SU-DHL-6 (cell line): ENCODE measurements at regions not wholly inside any gene's neighbourhood (a gene's known extent, or its start where the extent isn't known, plus 50 kb on each side); places are given as distances from the start of the nearest gene placed in this dataset.

Experiments used
- H2AFZ ChIP-seq: fragments of 200-600 bp; sonication (generic); 2 replicates; pipeline ENCODE4 v1.6.1; 2014; ENCODE audit warnings: low read depth, mild to moderate bottlenecking, moderate library complexity, mixed read lengths, antibody characterized with exemption, low read length; ENCODE audit not compliant: severe bottlenecking
- H3F3A ChIP-seq: fragments of 200-600 bp; shearing (Covaris generic); 2 replicates; pipeline ENCODE4 v1.6.0; 2016; ENCODE audit warnings: antibody characterized with exemption, mild to moderate bottlenecking; ENCODE audit not compliant: insufficient read depth
- H3K27ac ChIP-seq: fragments of 200-600 bp; sonication (generic); 2 replicates; pipeline ENCODE4 v1.5.1; 2016; ENCODE audit warnings: low read depth, mild to moderate bottlenecking, low read length, moderate library complexity, mixed read lengths
- H3K27me3 ChIP-seq: fragments of 200-600 bp; sonication (generic), shearing (Covaris generic); 2 replicates; pipeline ENCODE4 v1.6.0; 2014; ENCODE audit warnings: mild to moderate bottlenecking, low read length
- H3K36me3 ChIP-seq: fragments of 200-600 bp; sonication (generic); 2 replicates; pipeline ENCODE4 v1.6.1; 2014; ENCODE audit warnings: mild to moderate bottlenecking, low read length, mixed read lengths
- H3K4me2 ChIP-seq: fragments of 300-600, 200-600 bp; shearing (Covaris generic), sonication (generic); 2 replicates; pipeline ENCODE4 v1.6.0; 2014; ENCODE audit warnings: low read length, low read depth, mild to moderate bottlenecking; ENCODE audit not compliant: poor library complexity, severe bottlenecking
- H3K4me3 ChIP-seq: fragments of 200-600 bp; sonication (generic); 2 replicates; pipeline ENCODE4 v1.5.1; 2014; ENCODE audit warnings: antibody characterized with exemption, low read length, mild to moderate bottlenecking, mixed read lengths; ENCODE audit not compliant: insufficient read depth, poor library complexity, severe bottlenecking
- H3K79me2 ChIP-seq: fragments of 200-600 bp; sonication (generic); 2 replicates; pipeline ENCODE4 v1.6.1; 2014; ENCODE audit warnings: mild to moderate bottlenecking, low read length, moderate library complexity; ENCODE audit not compliant: insufficient read depth
- H3K9ac ChIP-seq: fragments of 200-600 bp; sonication (generic); 2 replicates; pipeline ENCODE4 v1.7.0; 2014; ENCODE audit warnings: mild to moderate bottlenecking, low read length
- H3K9me2 ChIP-seq: fragments of 200-600 bp; sonication (generic); replicated peaks from 2 replicates; pipeline ENCODE4 v1.6.1; 2014; ENCODE audit warnings: low read length; ENCODE audit not compliant: insufficient read depth
- H3K9me3 ChIP-seq: fragments of 200-600 bp; sonication (generic); 2 replicates; pipeline ENCODE4 v1.6.1; 2014; ENCODE audit warnings: low read length, mixed read lengths; ENCODE audit not compliant: insufficient read depth
- H4K20me1 ChIP-seq: fragments of 200-600 bp; sonication (generic); 2 replicates; pipeline ENCODE4 v1.6.1; 2014; ENCODE audit warnings: low read depth, mild to moderate bottlenecking, antibody characterized with exemption, low read length, moderate library complexity, mixed read lengths
- CTCF ChIP-seq: fragments of 200-600 bp; sonication (generic); IDR thresholded peaks from one replicate; pipeline ENCODE4 v1.5.1; 2017; ENCODE audit warnings: antibody characterized with exemption, mild to moderate bottlenecking, low read length, moderate library complexity; ENCODE audit not compliant: insufficient read depth, poor library complexity, severe bottlenecking
- EZH2phosphoT487 ChIP-seq: fragments of 200-600 bp; sonication (generic), shearing (Covaris generic); conservative IDR thresholded peaks from 2 replicates; pipeline ENCODE4 v1.6.1; 2018; ENCODE audit warnings: mild to moderate bottlenecking, antibody characterized with exemption, low read length, moderate library complexity, mixed read lengths

GRCh38 chr11:90373971-90374370, 151.1 kb upstream of the CHORDC1 start:
- no peaks in the 10 kb centered on the region for H3F3A ChIP-seq
- no peaks in the 10 kb centered on the region for H3K27me3 ChIP-seq
- no peak overlapping the region for H3K4me2 ChIP-seq
- H2AFZ ChIP-seq: no peak overlapping the region
- H3K36me3 ChIP-seq: no peaks in the 10 kb centered on the region
- no peak for TF ChIP-seq EZH2phosphoT487
- no peaks in the 10 kb centered on the region for H3K79me2 ChIP-seq
- no peak overlapping the region for H3K4me3 ChIP-seq
- H4K20me1 ChIP-seq: no peaks in the 10 kb centered on the region
- H3K9me3 ChIP-seq: no peaks in the 10 kb centered on the region
- no peak overlapping the region for H3K9ac ChIP-seq
- no peaks in the 10 kb centered on the region for H3K9me2 ChIP-seq
- no peak overlapping the region for H3K27ac ChIP-seq

DNA sequence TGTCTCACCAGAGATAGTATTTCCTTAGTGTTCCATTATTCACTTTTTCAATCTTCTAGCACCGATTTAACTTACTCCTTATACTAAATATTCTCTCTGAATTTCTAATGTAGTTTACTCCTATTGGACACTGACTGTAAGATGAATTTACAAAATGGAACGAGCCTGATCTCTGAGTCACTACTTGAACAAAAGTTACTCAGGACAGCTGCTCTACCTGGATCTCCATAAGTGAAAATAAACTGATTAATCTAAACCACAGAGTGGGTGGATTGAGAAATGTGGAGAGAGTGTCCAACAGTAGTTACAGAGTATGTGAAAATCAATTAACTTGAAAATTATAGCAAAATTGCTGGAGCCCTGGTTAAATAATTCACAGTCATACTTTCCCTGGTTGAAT, 141.7 kb upstream of the CHORDC1 start:
- no peak for TF ChIP-seq EZH2phosphoT487
- no peak for TF ChIP-seq CTCF
- Histone ChIP-seq H3K9me2 (no peaks in the 10 kb centered on the region), H3K27me3 (no peaks in the 10 kb centered on the region), H3K36me3 (no peaks in the 10 kb centered on the region), H4K20me1 (no peaks in the 10 kb centered on the region), H3K4me3 (no peak overlapping the region), H3K4me2 (no peak overlapping the region), H3F3A (no peaks in the 10 kb centered on the region), H2AFZ (no peak overlapping the region), H3K79me2 (no peaks in the 10 kb centered on the region), H3K9ac (no peak overlapping the region), H3K9me3 (no peaks in the 10 kb centered on the region), H3K27ac (no peak overlapping the region)

DNA sequence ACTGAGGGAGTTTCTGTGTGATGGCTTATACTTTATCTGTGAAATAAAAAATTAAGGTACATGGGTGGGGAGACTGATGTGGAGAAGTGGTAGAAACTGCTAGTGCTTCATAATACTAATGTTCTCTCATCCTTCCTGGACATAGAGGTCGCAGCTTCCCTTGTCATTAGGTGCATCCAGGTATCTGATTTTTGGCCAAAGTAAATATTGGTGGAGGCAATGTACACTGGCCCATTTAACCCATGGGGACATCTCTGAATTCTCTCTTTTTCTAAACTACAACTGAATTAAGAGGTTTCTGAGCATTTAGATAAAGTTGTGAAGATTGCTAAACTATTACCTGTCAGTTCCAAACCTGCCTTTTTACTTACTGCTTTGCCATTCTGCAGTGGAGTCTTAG, 140.9 kb upstream of the CHORDC1 start:
- H3K79me2 ChIP-seq: no peaks in the 10 kb centered on the region
- TF ChIP-seq CTCF: no peak
- TF ChIP-seq EZH2phosphoT487: no peak
- no peaks in the 10 kb centered on the region for H3K9me2 ChIP-seq
- H3K36me3 ChIP-seq: no peaks in the 10 kb centered on the region
- H3K4me3 ChIP-seq: no peak overlapping the region
- no peaks in the 10 kb centered on the region for H3K9me3 ChIP-seq
- H4K20me1 ChIP-seq: no peaks in the 10 kb centered on the region
- no peak overlapping the region for H3K9ac ChIP-seq
- H3K27me3 ChIP-seq: no peaks in the 10 kb centered on the region
- H3K4me2 ChIP-seq: no peak overlapping the region
- no peak overlapping the region for H3K27ac ChIP-seq
- no peaks in the 10 kb centered on the region for H3F3A ChIP-seq
- no peak overlapping the region for H2AFZ ChIP-seq

GRCh38 chr11:90355200-90355599, 132.4 kb upstream of the CHORDC1 start:
- H3K9ac ChIP-seq: no peak overlapping the region
- no peaks in the 10 kb centered on the region for H3F3A ChIP-seq
- no peaks in the 10 kb centered on the region for H3K9me2 ChIP-seq
- no peaks in the 10 kb centered on the region for H3K36me3 ChIP-seq
- H4K20me1 ChIP-seq: no peaks in the 10 kb centered on the region
- TF ChIP-seq CTCF: no peak
- TF ChIP-seq EZH2phosphoT487: no peak
- H3K27me3 ChIP-seq: no peaks in the 10 kb centered on the region
- no peaks in the 10 kb centered on the region for H3K79me2 ChIP-seq
- H3K4me3 ChIP-seq: no peak overlapping the region
- no peak overlapping the region for H2AFZ ChIP-seq
- no peaks in the 10 kb centered on the region for H3K9me3 ChIP-seq
- H3K27ac ChIP-seq: no peak overlapping the region
- H3K4me2 ChIP-seq: no peak overlapping the region
